PC-9 (cell line): ENCODE measurements at regions not wholly inside any gene's neighbourhood (a gene's known extent, or its start where the extent isn't known, plus 50 kb on each side); places are given as distances from the start of the nearest gene placed in this dataset.
A peak's percentile ranks its signal among the peaks of the same experiment; 100 is the strongest.

Experiments
- BruUV-seq: library from RNA; stranded (reverse); fragments of 400-500 nt; replicated peaks from 2 replicates; lab custom pipeline; 2021; lab: Mats Ljungman, UMichigan
- CTCF ChIA-PET: fragments of 300-600 bp; sonication (Branson Sonifier 250); formaldehyde crosslinking; loops from one replicate; lab custom pipeline; 2022; ENCODE audit warnings: antibody characterized with exemption; lab: Charles Lee
- POLR2A ChIA-PET: fragments of 300-600 bp; sonication (Branson Sonifier 250); formaldehyde crosslinking; loops from one replicate; lab custom pipeline; 2022; ENCODE audit warnings: antibody characterized with exemption; ENCODE audit not compliant: unreplicated experiment; lab: Charles Lee
- DNase-seq, 2 experiments: peaks; one replicate each; pipeline versions ENCODE4 v3.0.0 to v3.0.0-alpha.2; 2015 to 2022; ENCODE audit warnings: mixed read lengths in 1 of 2
- H2AFZ ChIP-seq: fragments of 200-600 bp; sonication (generic); 2 replicates; pipeline ENCODE4 v1.8.1; 2017; ENCODE audit warnings: antibody characterized with exemption
- H3F3A ChIP-seq: fragments of 200-600 bp; sonication (generic); 2 replicates; pipeline ENCODE4 v1.8.1; 2017; ENCODE audit warnings: antibody characterized with exemption, mild to moderate bottlenecking, low read depth; ENCODE audit not compliant: insufficient read depth
- H3K27ac ChIP-seq: fragments of 200-600 bp; sonication (generic); 2 replicates; pipeline ENCODE4 v1.6.1; 2016; ENCODE audit warnings: mixed run types
- H3K27me3 ChIP-seq: fragments of 200-600 bp; sonication (generic); 2 replicates; pipeline ENCODE4 v1.6.1; 2016; ENCODE audit warnings: low read depth, mixed run types; ENCODE audit not compliant: insufficient read depth
- H3K36me3 ChIP-seq: fragments of 200-600 bp; sonication (generic); 2 replicates; pipeline ENCODE4 v1.6.1; 2016; ENCODE audit warnings: low read depth, mixed run types
- H3K4me1 ChIP-seq: fragments of 200-600 bp; sonication (generic); replicated peaks from 2 replicates; pipeline ENCODE4 v1.6.1; 2016; ENCODE audit warnings: mixed run types; ENCODE audit not compliant: insufficient read depth
- H3K4me2 ChIP-seq: fragments of 200-600 bp; sonication (generic); 2 replicates; pipeline ENCODE4 v1.6.1; 2017; ENCODE audit warnings: mixed run types
- H3K4me3 ChIP-seq: fragments of 200-600 bp; sonication (generic); 2 replicates; pipeline ENCODE4 v1.6.1; 2016; ENCODE audit warnings: mixed run types
- H3K79me2 ChIP-seq: fragments of 200-600 bp; sonication (generic); 2 replicates; pipeline ENCODE4 v1.6.1; 2017; ENCODE audit warnings: low read depth, mixed run types
- H3K9me2 ChIP-seq: fragments of 200-600 bp; sonication (generic); 2 replicates; pipeline ENCODE4 v1.8.1; 2017; ENCODE audit warnings: mild to moderate bottlenecking; ENCODE audit not compliant: insufficient read depth
- H3K9me3 ChIP-seq: fragments of 200-600 bp; sonication (generic); 2 replicates; pipeline ENCODE4 v1.8.1; 2016; ENCODE audit warnings: low read depth; ENCODE audit not compliant: insufficient read depth
- H4K20me1 ChIP-seq: fragments of 200-600 bp; sonication (generic); 2 replicates; pipeline ENCODE4 v1.8.1; 2017; ENCODE audit not compliant: insufficient read depth
- EZH2 ChIP-seq: fragments of 200-600 bp; sonication (generic); IDR thresholded peaks from 2 replicates; pipeline ENCODE4 v1.8.0; 2017; ENCODE audit warnings: antibody characterized with exemption, low read depth
- intact Hi-C: fragments of 100-400 bp; cut with micrococcal nuclease; formaldehyde crosslinking; loops from one replicate; pipeline ENCODE4 v1.10.0; 2022; ENCODE audit not compliant: unreplicated experiment
- TF ChIP-seq, protein P1 (sequence below): fragments of 200-600 bp; sonication (generic); conservative IDR thresholded peaks from 2 replicates; pipeline ENCODE4 v1.6.1; 2017; ENCODE audit warnings: mixed run types, antibody characterized with exemption, mild to moderate bottlenecking, moderate library complexity

GRCh38 chr2:46239175-46239846 lies 57.9 kb upstream of the EPAS1 start:
- intact Hi-C loops: no loop called here
- Histone ChIP-seq H3K9me2 (no peaks in the 10 kb centered on the region), H3K27ac (no peak overlapping the region), H3K4me1 (peaks cover 14% of the 10 kb centered on the region), H2AFZ (no peak overlapping the region), H3K36me3 (no peaks in the 10 kb centered on the region), H3K4me2 (no peak overlapping the region), H3K27me3 (no peaks in the 10 kb centered on the region), H4K20me1 (no peaks in the 10 kb centered on the region), H3K9me3 (no peaks in the 10 kb centered on the region), H3F3A (peaks cover 4% of the 10 kb centered on the region; the same call in 1 of the 2 replicates), H3K4me3 (no peak overlapping the region), H3K79me2 (no peaks in the 10 kb centered on the region)
- TF ChIP-seq, protein P1, sequence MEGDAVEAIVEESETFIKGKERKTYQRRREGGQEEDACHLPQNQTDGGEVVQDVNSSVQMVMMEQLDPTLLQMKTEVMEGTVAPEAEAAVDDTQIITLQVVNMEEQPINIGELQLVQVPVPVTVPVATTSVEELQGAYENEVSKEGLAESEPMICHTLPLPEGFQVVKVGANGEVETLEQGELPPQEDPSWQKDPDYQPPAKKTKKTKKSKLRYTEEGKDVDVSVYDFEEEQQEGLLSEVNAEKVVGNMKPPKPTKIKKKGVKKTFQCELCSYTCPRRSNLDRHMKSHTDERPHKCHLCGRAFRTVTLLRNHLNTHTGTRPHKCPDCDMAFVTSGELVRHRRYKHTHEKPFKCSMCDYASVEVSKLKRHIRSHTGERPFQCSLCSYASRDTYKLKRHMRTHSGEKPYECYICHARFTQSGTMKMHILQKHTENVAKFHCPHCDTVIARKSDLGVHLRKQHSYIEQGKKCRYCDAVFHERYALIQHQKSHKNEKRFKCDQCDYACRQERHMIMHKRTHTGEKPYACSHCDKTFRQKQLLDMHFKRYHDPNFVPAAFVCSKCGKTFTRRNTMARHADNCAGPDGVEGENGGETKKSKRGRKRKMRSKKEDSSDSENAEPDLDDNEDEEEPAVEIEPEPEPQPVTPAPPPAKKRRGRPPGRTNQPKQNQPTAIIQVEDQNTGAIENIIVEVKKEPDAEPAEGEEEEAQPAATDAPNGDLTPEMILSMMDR: no peak
- no peak for TF ChIP-seq EZH2
- POLR2A ChIA-PET: no interaction called here
- BruUV-seq: no TSS peak
- DNase-seq: no peak
- CTCF ChIA-PET: no interaction called here

DNA sequence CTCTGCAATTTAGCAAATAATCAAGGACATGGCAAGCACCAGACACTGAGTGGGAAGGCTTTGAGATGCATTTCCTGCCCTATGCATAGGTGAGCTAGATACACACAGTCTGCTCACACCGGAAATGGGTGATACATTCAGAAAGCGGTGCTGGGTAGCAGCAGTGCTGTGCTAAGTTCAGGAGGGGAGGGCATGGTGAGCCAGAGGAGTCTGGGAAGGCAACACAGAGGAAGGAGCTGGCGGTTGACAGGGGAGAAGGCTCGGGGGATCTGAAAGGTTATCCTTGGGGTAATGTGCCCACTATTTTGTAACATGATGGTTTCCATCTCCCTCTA lies 57.4 kb upstream of the EPAS1 start:
- POLR2A ChIA-PET: no interaction called here
- TF ChIP-seq, protein P1: no peak
- TF ChIP-seq EZH2: no peak

DNA sequence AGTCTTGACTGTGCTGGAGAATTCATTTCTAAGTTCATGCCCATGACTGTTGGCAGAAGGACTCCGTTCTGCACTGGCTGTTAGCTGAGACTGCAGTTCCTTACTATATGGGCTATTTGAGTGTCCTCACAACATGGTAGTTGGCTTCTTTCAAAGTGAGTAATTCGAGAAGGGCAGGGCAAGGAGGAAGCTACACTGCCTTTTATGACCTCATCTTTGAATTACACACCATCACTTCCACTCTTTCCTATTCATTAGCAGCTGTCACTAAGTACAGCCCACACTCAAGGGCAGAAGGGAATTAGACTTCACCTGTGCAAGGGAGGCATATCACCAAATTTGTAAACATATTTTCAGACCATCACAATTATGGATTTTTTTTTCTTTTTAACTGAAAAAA lies 55.9 kb upstream of the EPAS1 start:
- POLR2A ChIA-PET: interaction anchor here (0.7 kb wide), 1 partner anchor 9 kb away, joined by 6 read pairs; no protein-coding TSS in a partner anchor
- intact Hi-C loops: no loop called here

More for the DNA sequence above, 57.4 kb upstream of the EPAS1 start:
- peaks cover 14% of the 10 kb centered on the region for H3K4me1 ChIP-seq
- no peak overlapping the region for H3K4me3 ChIP-seq
- intact Hi-C loops: no loop called here
- H3K4me2 ChIP-seq: no peak overlapping the region
- H3K79me2 ChIP-seq: no peaks in the 10 kb centered on the region
- H3K9me3 ChIP-seq: no peaks in the 10 kb centered on the region
- H3K27ac ChIP-seq: no peak overlapping the region
- H2AFZ ChIP-seq: no peak overlapping the region
- H3K9me2 ChIP-seq: no peaks in the 10 kb centered on the region
- no peaks in the 10 kb centered on the region for H4K20me1 ChIP-seq
- H3K27me3 ChIP-seq: no peaks in the 10 kb centered on the region
- no peak for DNase-seq
- H3F3A ChIP-seq: peaks cover 4% of the 10 kb centered on the region; the same call in 1 of the 2 replicates
- CTCF ChIA-PET: no interaction called here
- H3K36me3 ChIP-seq: no peaks in the 10 kb centered on the region
- no TSS peak for BruUV-seq

More for the DNA sequence above, 55.9 kb upstream of the EPAS1 start:
- Histone ChIP-seq H3K79me2 (no peaks in the 10 kb centered on the region), H3K4me1 (peaks cover 14% of the 10 kb centered on the region), H3K4me2 (no peak overlapping the region), H4K20me1 (no peaks in the 10 kb centered on the region), H3F3A (peaks cover 4% of the 10 kb centered on the region; the same call in 1 of the 2 replicates), H3K27ac (no peak overlapping the region), H3K27me3 (no peaks in the 10 kb centered on the region), H2AFZ (no peak overlapping the region), H3K4me3 (no peak overlapping the region), H3K9me2 (no peaks in the 10 kb centered on the region), H3K9me3 (no peaks in the 10 kb centered on the region), H3K36me3 (no peaks in the 10 kb centered on the region)
- BruUV-seq: no TSS peak
- TF ChIP-seq, protein P1: no peak
- no peak for TF ChIP-seq EZH2
- CTCF ChIA-PET: interaction anchor here (0.6 kb wide), 1 partner anchor 178 kb away, joined by 3 read pairs; no protein-coding TSS in a partner anchor
- peak in 1 of 2 experiments; percentile 62 for DNase-seq
